ENCODE measurements at regions not wholly inside any gene's neighbourhood (a gene's known extent, or its start where the extent isn't known, plus 50 kb on each side); places are given as distances from the start of the nearest gene placed in this dataset.

- DNase-seq: no peak
Observed at GRCh38 chr13:71068041-71068440, 799.0 kb downstream of the DACH1 start.

- no peak for DNase-seq
Observed at GRCh38 chr13:71067165-71067815, 799.7 kb downstream of the DACH1 start.

GRCh38 chr13:71056581-71056980 lies 810.4 kb downstream of the DACH1 start:
- DNase-seq: no peak

GRCh38 chr13:71055644-71056043 lies 811.4 kb downstream of the DACH1 start:
- no peak for DNase-seq

GRCh38 chr13:71055047-71055446 lies 812.0 kb downstream of the DACH1 start:
- DNase-seq: no peak

GRCh38 chr13:71054358-71054757 lies 812.6 kb downstream of the DACH1 start:
- DNase-seq: no peak

GRCh38 chr13:71051573-71051972 lies 815.4 kb downstream of the DACH1 start:
- DNase-seq: no peak

GRCh38 chr13:71046360-71047079 lies 820.5 kb downstream of the DACH1 start:
- DNase-seq: no peak

- no peak for DNase-seq
Observed at GRCh38 chr13:71045101-71045500, 821.9 kb downstream of the DACH1 start.

GRCh38 chr13:71039440-71039839 lies 827.6 kb downstream of the DACH1 start:
- no peak for DNase-seq

- DNase-seq: no peak
Observed at GRCh38 chr13:71034018-71034417, 833.0 kb downstream of the DACH1 start.

GRCh38 chr13:71033026-71033425 lies 834.0 kb downstream of the DACH1 start:
- DNase-seq: no peak

- no peak for DNase-seq
Observed at GRCh38 chr13:71030784-71031183, 836.2 kb downstream of the DACH1 start.

- no peak for DNase-seq
Observed at GRCh38 chr13:71028884-71029283, 838.1 kb downstream of the DACH1 start.

GRCh38 chr13:71021825-71022422 lies 845.1 kb downstream of the DACH1 start:
- no peak for DNase-seq

GRCh38 chr13:71018995-71019394 lies 848.0 kb downstream of the DACH1 start:
- no peak for DNase-seq

GRCh38 chr13:71018544-71018943 lies 848.5 kb downstream of the DACH1 start:
- no peak for DNase-seq

- no peak for DNase-seq
Observed at GRCh38 chr13:71017607-71018006, 849.4 kb downstream of the DACH1 start.

GRCh38 chr13:71015516-71015915 lies 851.5 kb downstream of the DACH1 start:
- DNase-seq: no peak

GRCh38 chr13:71015021-71015420 lies 852.0 kb downstream of the DACH1 start:
- DNase-seq: no peak

GRCh38 chr13:71005919-71006318 lies 861.1 kb downstream of the DACH1 start:
- no peak for DNase-seq

GRCh38 chr13:70995338-70995737 lies 871.7 kb downstream of the DACH1 start:
- DNase-seq: no peak

GRCh38 chr13:70994191-70994590 lies 872.8 kb downstream of the DACH1 start:
- DNase-seq: no peak

- DNase-seq: no peak
Observed at GRCh38 chr13:70987043-70987442, 878.8 kb upstream of the KLHL1 start.

All from NCI-H446 (cell line).